ENCODE measurements at regions not wholly inside any gene's neighbourhood (a gene's known extent, or its start where the extent isn't known, plus 50 kb on each side); places are given as distances from the start of the nearest gene placed in this dataset.

DNA sequence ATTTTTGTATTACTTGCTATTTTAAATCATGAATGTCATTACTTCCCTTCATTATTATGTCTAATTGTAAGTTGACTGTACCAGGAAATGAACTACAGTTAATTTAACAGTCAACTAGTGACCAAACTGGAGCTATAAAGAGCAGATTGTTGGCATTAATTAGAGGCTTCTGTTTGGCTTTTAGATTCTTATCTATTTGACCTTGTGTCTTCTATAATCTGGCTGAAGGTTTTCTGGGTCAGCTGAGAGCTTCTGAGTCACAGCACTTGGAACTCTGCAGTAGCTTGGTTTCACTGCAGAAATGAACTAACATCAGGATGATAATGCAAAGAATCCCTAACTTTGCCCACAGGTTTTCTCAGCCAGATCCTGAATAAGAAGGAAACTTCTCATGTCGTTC lies 169.2 kb upstream of the LEF1 start:
- no peak overlapping the region for H3K4me3 ChIP-seq (ENCODE audit: low read length)
- H3K27ac ChIP-seq (ENCODE audit: low read length) = no peak overlapping the region
- no peak for DNase-seq (ENCODE audit: low read depth, low spot score)
- H3K27me3 ChIP-seq (ENCODE audit: control insufficient read depth, insufficient read depth, low read length) = no peaks in the 10 kb centered on the region
- WGBS (ENCODE audit: insufficient coverage, insufficient read length) = no CpG with 5 or more reads among the region's 1 CpG
- H3K4me1 ChIP-seq (ENCODE audit: control insufficient read depth, insufficient read depth, low read length) = no peaks in the 10 kb centered on the region; the same call in 1 of the 2 replicates
- H3K9me3 ChIP-seq (ENCODE audit: control insufficient read depth, insufficient read depth, low read length) = no peaks in the 10 kb centered on the region
- no peaks in the 10 kb centered on the region for H3K36me3 ChIP-seq (ENCODE audit: control insufficient read depth, insufficient read depth, low read length)

DNA sequence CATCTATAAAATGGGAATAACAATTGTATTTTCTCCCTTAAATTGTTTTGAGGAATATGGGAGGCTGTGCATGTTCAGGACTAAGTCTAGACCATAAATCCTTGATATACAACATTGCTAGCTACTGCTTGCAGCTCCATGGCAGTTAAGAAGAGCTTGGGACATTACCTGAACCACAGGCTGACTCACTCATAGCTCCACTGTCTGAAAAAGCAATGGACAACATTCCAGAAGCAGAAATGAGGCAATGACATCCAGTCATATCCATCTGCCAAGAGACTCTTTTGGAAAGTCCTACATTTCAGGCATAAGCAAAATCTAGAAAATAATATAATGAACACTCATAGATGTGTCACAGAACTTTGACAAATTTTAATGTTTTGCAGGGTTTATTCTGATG lies 167.3 kb upstream of the LEF1 start:
- H3K4me1 ChIP-seq (ENCODE audit: control insufficient read depth, insufficient read depth, low read length) = no peaks in the 10 kb centered on the region; the same call in 1 of the 2 replicates
- H3K27me3 ChIP-seq (ENCODE audit: control insufficient read depth, insufficient read depth, low read length) = no peaks in the 10 kb centered on the region
- no peaks in the 10 kb centered on the region for H3K36me3 ChIP-seq (ENCODE audit: control insufficient read depth, insufficient read depth, low read length)
- no peak for DNase-seq (ENCODE audit: low read depth, low spot score)
- H3K4me3 ChIP-seq (ENCODE audit: low read length) = no peak overlapping the region
- H3K27ac ChIP-seq (ENCODE audit: low read length) = no peak overlapping the region
- no peaks in the 10 kb centered on the region for H3K9me3 ChIP-seq (ENCODE audit: control insufficient read depth, insufficient read depth, low read length)

DNA sequence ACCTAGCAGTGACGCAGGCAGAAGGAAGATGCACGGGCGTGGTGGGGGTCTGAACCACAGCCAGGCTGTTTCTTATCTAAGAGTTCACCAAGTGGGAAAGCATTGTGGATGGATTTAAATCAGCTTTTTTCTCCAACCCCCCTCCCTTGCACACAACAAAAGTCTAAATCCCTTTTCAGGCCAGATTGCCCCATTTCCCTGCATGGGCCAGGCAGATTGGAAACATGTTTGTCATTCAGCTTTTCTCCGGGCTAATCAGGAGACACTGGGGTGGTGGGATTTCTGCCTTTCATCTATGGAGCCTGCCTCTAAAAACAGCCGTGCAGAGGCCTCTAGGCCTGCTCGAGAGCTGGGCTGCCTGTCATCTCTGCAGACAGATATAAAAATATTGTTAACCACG lies 166.3 kb upstream of the LEF1 start:
- Histone ChIP-seq H3K4me3 (ENCODE audit: low read length) (no peak overlapping the region), H3K4me1 (ENCODE audit: control insufficient read depth, insufficient read depth, low read length) (peaks cover 1% of the 10 kb centered on the region; the same call in 1 of the 2 replicates), H3K9me3 (ENCODE audit: control insufficient read depth, insufficient read depth, low read length) (no peaks in the 10 kb centered on the region), H3K27ac (ENCODE audit: low read length) (no peak overlapping the region), H3K36me3 (ENCODE audit: control insufficient read depth, insufficient read depth, low read length) (no peaks in the 10 kb centered on the region), H3K27me3 (ENCODE audit: control insufficient read depth, insufficient read depth, low read length) (no peaks in the 10 kb centered on the region)
- no peak for DNase-seq (ENCODE audit: low read depth, low spot score)
- WGBS (ENCODE audit: insufficient coverage, insufficient read length) = no CpG with 5 or more reads among the region's 7 CpGs

DNA sequence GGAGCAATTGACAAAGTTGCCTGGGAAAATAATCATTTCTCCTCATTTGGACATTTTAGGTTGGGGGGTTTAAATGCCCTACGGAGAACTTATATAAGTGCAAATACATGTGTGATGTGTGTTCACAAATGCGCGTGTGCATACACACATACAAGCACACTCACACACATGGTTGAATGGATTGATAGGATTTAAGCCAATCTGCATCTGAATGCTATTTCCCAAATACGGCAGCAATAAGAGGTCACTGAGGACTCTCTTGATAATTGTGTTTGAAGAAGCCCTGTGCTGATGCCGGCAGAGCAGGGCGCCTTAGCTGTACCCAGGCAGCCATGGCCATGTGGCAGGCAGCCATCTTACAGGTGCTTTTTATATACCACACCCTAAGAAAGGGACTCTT lies 165.3 kb upstream of the LEF1 start:
- DNase-seq (ENCODE audit: low read depth, low spot score) = no peak
- Histone ChIP-seq H3K4me1 (ENCODE audit: control insufficient read depth, insufficient read depth, low read length) (peaks cover 1% of the 10 kb centered on the region; the same call in 1 of the 2 replicates), H3K27me3 (ENCODE audit: control insufficient read depth, insufficient read depth, low read length) (no peaks in the 10 kb centered on the region), H3K9me3 (ENCODE audit: control insufficient read depth, insufficient read depth, low read length) (no peaks in the 10 kb centered on the region), H3K4me3 (ENCODE audit: low read length) (no peak overlapping the region), H3K36me3 (ENCODE audit: control insufficient read depth, insufficient read depth, low read length) (no peaks in the 10 kb centered on the region), H3K27ac (ENCODE audit: low read length) (no peak overlapping the region)
- no CpG with 5 or more reads among the region's 6 CpGs for WGBS (ENCODE audit: insufficient coverage, insufficient read length)

DNA sequence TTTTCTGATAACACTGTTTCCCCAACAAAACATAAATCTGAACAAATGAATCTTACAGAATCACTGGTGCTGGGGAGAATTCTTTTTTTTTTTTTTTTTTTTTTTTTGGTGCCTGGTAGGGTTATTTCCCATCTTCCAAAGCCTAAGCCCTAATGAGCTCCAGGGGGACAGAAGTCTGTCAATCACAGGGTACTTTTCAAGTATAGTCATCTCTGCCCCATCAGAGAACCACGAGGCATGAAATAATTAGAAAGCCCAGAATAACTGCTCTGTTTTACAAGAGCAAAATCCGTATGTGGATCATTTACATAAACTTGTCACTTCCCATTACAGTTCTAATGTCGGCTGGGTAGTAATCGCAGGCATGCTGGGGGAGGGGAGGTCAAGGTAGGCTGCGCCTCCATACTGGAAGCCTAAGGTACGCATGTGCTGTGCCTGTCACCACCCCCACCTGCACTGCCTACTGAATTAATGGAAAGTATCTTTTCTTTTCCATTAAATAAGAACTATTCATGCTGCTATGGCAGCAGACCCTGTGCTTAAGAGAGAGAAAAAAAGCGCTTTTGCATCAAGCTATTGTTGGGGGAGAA lies 164.7 kb upstream of the LEF1 start:
- no peak for DNase-seq (ENCODE audit: low read depth, low spot score)
- Histone ChIP-seq H3K4me1 (ENCODE audit: control insufficient read depth, insufficient read depth, low read length) (peaks cover 1% of the 10 kb centered on the region; the same call in 1 of the 2 replicates), H3K27me3 (ENCODE audit: control insufficient read depth, insufficient read depth, low read length) (no peaks in the 10 kb centered on the region), H3K9me3 (ENCODE audit: control insufficient read depth, insufficient read depth, low read length) (no peaks in the 10 kb centered on the region), H3K36me3 (ENCODE audit: control insufficient read depth, insufficient read depth, low read length) (no peaks in the 10 kb centered on the region), H3K4me3 (ENCODE audit: low read length) (no peak overlapping the region), H3K27ac (ENCODE audit: low read length) (no peak overlapping the region)
- WGBS (ENCODE audit: insufficient coverage, insufficient read length) = no CpG with 5 or more reads among the region's 7 CpGs

DNA sequence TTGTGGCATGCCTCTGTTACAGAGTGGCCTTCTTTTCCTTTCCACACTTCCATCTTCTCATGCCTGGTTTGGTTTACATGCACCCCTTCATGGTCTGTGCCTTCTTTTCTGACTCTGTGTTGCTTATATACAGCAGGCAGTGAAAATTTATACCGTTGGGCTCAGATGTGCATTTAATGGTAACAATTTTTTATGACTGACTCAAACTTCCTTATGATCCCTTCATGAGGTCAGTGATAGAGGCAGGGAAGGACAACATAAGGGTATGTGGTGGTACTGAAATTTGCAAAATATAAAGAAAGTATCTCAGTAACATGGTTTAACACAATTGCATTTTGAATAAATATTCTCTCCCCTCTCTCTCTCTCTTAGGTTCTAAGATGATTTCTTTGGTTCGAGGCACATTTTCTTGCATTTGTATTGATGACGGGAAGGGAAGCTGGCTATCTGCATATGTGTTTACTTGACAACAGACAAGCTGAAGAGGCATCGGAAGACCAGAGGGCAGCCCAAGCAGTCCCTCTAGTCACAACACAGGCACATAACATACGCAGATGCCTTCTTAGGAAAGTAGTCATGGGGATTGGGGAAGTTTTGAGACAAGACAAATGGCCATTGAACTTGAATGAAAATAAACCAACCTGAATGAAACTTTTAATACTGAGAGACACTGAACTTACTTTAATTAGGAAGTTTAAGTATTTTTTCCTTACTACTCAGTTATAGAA lies 163.3 kb upstream of the LEF1 start:
- no peak overlapping the region for H3K27ac ChIP-seq (ENCODE audit: low read length)
- no peaks in the 10 kb centered on the region for H3K36me3 ChIP-seq (ENCODE audit: control insufficient read depth, insufficient read depth, low read length)
- no peak overlapping the region for H3K4me3 ChIP-seq (ENCODE audit: low read length)
- no peak for DNase-seq (ENCODE audit: low read depth, low spot score)
- no CpG with 5 or more reads among the region's 5 CpGs for WGBS (ENCODE audit: insufficient coverage, insufficient read length)
- no peaks in the 10 kb centered on the region for H3K9me3 ChIP-seq (ENCODE audit: control insufficient read depth, insufficient read depth, low read length)
- H3K4me1 ChIP-seq (ENCODE audit: control insufficient read depth, insufficient read depth, low read length) = peaks cover 1% of the 10 kb centered on the region; the same call in 1 of the 2 replicates
- H3K27me3 ChIP-seq (ENCODE audit: control insufficient read depth, insufficient read depth, low read length) = no peaks in the 10 kb centered on the region

DNA sequence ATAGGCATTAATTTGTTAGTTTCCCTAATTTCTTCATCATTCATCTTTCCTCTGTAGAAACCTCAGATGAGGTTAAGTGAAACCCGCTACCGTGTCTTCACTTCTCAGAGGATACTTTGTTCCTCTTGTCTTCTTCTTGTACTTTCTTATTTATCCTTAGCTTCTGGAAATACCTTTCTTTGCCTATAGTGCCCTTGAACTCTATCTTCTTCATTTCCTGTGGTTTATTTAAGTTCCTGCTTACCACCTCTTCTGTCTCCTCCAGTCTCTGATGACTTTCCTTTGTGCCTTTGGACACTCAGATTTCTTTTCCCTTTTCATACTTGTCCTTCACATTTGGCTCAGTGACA lies 159.6 kb upstream of the LEF1 start:
- DNase-seq (ENCODE audit: low read depth, low spot score) = no peak
- no CpG with 5 or more reads among the region's 2 CpGs for WGBS (ENCODE audit: insufficient coverage, insufficient read length)
- no peaks in the 10 kb centered on the region for H3K9me3 ChIP-seq (ENCODE audit: control insufficient read depth, insufficient read depth, low read length)
- H3K27ac ChIP-seq (ENCODE audit: low read length) = no peak overlapping the region
- H3K27me3 ChIP-seq (ENCODE audit: control insufficient read depth, insufficient read depth, low read length) = no peaks in the 10 kb centered on the region
- H3K4me1 ChIP-seq (ENCODE audit: control insufficient read depth, insufficient read depth, low read length) = 0 out of 2 replicates have a peak, but pooled peaks cover 1% of the 10 kb centered on the region
- H3K36me3 ChIP-seq (ENCODE audit: control insufficient read depth, insufficient read depth, low read length) = no peaks in the 10 kb centered on the region
- no peak overlapping the region for H3K4me3 ChIP-seq (ENCODE audit: low read length)

DNA sequence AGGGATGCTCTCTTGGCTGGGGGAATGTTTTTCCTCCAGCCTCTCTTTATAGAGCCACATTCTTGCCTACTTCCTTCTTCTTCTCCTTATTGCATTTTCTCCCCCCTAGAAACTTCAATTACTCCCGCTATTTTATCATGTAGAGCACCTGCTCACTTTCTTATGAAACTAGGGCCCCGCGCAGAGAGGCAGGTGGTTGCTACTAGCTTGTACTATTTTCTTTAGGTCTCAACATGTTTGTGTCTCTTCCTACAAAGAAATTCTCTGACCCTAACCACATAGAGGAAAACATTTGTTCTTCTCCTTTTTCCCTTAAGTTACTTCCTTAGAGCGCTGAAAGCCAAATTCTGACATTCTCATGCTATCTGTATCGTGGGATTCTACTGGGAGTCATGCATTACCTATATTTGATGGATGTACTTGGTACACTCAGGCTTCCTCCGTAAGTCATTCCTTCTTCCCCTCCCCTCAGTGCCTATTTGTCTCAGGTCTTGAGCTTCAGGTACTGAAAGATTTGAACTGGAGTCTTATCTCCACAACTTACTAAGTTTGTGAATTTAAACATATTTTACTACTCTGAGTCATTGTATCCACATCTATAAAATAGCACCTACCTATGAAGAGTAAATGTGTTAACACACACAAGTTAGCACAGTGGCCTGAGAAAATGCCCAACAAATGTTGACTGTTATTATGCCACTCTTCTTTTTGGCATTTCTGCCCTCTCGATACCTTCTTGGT lies 159.1 kb upstream of the LEF1 start:
- H3K27ac ChIP-seq (ENCODE audit: low read length) = no peak overlapping the region
- WGBS (ENCODE audit: insufficient coverage, insufficient read length) = no CpG with 5 or more reads among the region's 7 CpGs
- no peaks in the 10 kb centered on the region for H3K9me3 ChIP-seq (ENCODE audit: control insufficient read depth, insufficient read depth, low read length)
- no peaks in the 10 kb centered on the region for H3K36me3 ChIP-seq (ENCODE audit: control insufficient read depth, insufficient read depth, low read length)
- no peaks in the 10 kb centered on the region for H3K27me3 ChIP-seq (ENCODE audit: control insufficient read depth, insufficient read depth, low read length)
- 0 out of 2 replicates have a peak, but pooled peaks cover 1% of the 10 kb centered on the region for H3K4me1 ChIP-seq (ENCODE audit: control insufficient read depth, insufficient read depth, low read length)
- no peak for DNase-seq (ENCODE audit: low read depth, low spot score)
- no peak overlapping the region for H3K4me3 ChIP-seq (ENCODE audit: low read length)

DNA sequence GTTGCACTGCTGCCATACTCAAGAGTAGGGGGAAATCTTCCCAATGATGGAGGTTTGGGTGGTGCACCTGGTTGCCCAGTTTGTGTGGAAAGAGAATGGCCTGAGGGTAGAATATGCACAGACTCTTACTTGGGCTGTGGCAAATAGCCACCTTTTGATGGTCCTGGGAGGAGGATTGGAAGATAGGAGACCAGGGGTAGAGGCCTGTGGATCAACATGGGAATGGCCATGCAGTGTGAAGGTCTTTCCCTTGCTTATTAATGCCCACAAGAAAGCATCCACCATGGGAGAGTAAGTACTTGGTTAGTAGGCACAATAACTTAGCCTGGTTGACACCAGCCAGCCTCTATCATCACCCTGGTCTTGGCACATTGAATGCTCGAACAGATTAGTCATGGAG lies 156.8 kb upstream of the LEF1 start:
- no peak for DNase-seq (ENCODE audit: low read depth, low spot score)
- Histone ChIP-seq H3K36me3 (ENCODE audit: control insufficient read depth, insufficient read depth, low read length) (no peaks in the 10 kb centered on the region), H3K27me3 (ENCODE audit: control insufficient read depth, insufficient read depth, low read length) (no peaks in the 10 kb centered on the region), H3K9me3 (ENCODE audit: control insufficient read depth, insufficient read depth, low read length) (no peaks in the 10 kb centered on the region), H3K4me3 (ENCODE audit: low read length) (no peak overlapping the region), H3K4me1 (ENCODE audit: control insufficient read depth, insufficient read depth, low read length) (0 out of 2 replicates have a peak, but pooled peaks cover 1% of the 10 kb centered on the region), H3K27ac (ENCODE audit: low read length) (no peak overlapping the region)
- no CpG with 5 or more reads among the region's 1 CpG for WGBS (ENCODE audit: insufficient coverage, insufficient read length)

DNA sequence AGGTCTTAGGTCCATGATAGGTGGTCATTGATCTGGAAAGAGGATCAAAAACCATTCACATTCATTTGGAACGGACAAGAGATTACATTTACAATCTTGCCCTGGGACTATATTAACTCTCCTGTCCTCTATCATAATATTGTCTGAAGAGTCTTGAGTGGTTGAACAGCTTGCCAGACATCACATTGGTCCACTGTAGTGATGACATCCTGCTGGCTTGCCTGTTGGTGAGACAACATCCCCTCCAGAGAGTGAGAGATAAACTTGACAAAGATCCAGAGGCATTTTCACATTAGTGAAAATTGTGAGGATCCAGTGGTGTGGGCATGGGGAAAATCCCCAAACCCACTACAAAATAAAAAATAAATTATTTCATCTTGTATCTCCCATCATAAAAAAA lies 155.7 kb upstream of the LEF1 start:
- no peak overlapping the region for H3K27ac ChIP-seq (ENCODE audit: low read length)
- no peak overlapping the region for H3K4me3 ChIP-seq (ENCODE audit: low read length)
- H3K9me3 ChIP-seq (ENCODE audit: control insufficient read depth, insufficient read depth, low read length) = no peaks in the 10 kb centered on the region
- H3K27me3 ChIP-seq (ENCODE audit: control insufficient read depth, insufficient read depth, low read length) = no peaks in the 10 kb centered on the region
- H3K36me3 ChIP-seq (ENCODE audit: control insufficient read depth, insufficient read depth, low read length) = no peaks in the 10 kb centered on the region
- no peak for DNase-seq (ENCODE audit: low read depth, low spot score)
- no peaks in the 10 kb centered on the region for H3K4me1 ChIP-seq (ENCODE audit: control insufficient read depth, insufficient read depth, low read length)
- WGBS (ENCODE audit: insufficient coverage, insufficient read length) = no CpG with 5 or more reads among the region's 1 CpG

All from iPS DF 6.9 (cell line).